Left lung (tissue), 4 donors: ENCODE measurements at regions not wholly inside any gene's neighbourhood (a gene's known extent, or its start where the extent isn't known, plus 50 kb on each side); places are given as distances from the start of the nearest gene placed in this dataset.

Source experiments
- ATAC-seq: fragments of 200-7000 bp; cut with Tn5 transposase; one replicate; pipeline ENCODE4 v1.9.1; 2020; ENCODE audit warnings: moderate library complexity
- DNase-seq, 4 donors: peaks; one replicate each; pipeline ENCODE4 v3.0.0-alpha.2; 2013 to 2020
- H3K27ac ChIP-seq, 2 donors: fragments of 200-600 bp; sonication (generic) in 1 of 2; one replicate each; pipeline versions ENCODE4 v1.5.0 to v1.8.0; 2020 to 2021
- H3K27me3 ChIP-seq, 2 donors: fragments of 200-600 bp; sonication (generic) in 1 of 2; one replicate each; pipeline versions ENCODE4 v1.5.0 to v1.8.0; 2020 to 2021
- H3K36me3 ChIP-seq, 2 donors: fragments of 200-600 bp; sonication (generic) in 1 of 2; one replicate each; pipeline versions ENCODE4 v1.5.0 to v1.8.0; 2020 to 2021
- H3K4me1 ChIP-seq, 2 donors: fragments of 200-600 bp; one replicate each; pipeline ENCODE4 v1.8.0; 2021
- H3K4me3 ChIP-seq, 2 donors: fragments of 200-600 bp; sonication (generic) in 1 of 2; one replicate each; pipeline versions ENCODE4 v1.5.0 to v1.8.0; 2020 to 2021; ENCODE audit warnings: mild to moderate bottlenecking in 1 of 2
- H3K9me3 ChIP-seq, 2 donors: fragments of 200-600 bp; sonication (generic) in 1 of 2; one replicate each; pipeline versions ENCODE4 v1.5.0 to v1.8.0; 2020 to 2021
- CTCF ChIP-seq, 2 donors: fragments of 200-600 bp; sonication (generic) in 1 of 2; IDR thresholded peaks; one replicate each; pipeline versions ENCODE4 v1.5.0 to v1.8.0; 2021; ENCODE audit warnings: antibody characterized with exemption in 2 of 2
- intact Hi-C, 2 donors: fragments of 100-400 bp; cut with DNase I; formaldehyde crosslinking; loops; one replicate each; pipeline versions ENCODE4 v1.11.2 to v1.14.2; 2022
- donor health status: DM: no; HTN: yes; CAD: no.
- donor health status: DM: no; HTN: no; CAD: no.

GRCh38 chr6:22878706-22879105, 309.3 kb downstream of the HDGFL1 start:
- Histone ChIP-seq H3K27ac (no peak overlapping the region), H3K36me3 (no peaks in the 10 kb centered on the region), H3K27me3 (no peaks in the 10 kb centered on the region), H3K4me3 (no peak overlapping the region), H3K9me3 (peaks cover 0 to 2% of the 10 kb centered on the region in 2 donors), H3K4me1 (peaks cover 0 to 10% of the 10 kb centered on the region in 2 donors)
- ATAC-seq (no peak), DNase-seq (no peak)
- intact Hi-C loops: no loop called here
- no peak for TF ChIP-seq CTCF (IDR thresholded peaks at IDR 0.05)

GRCh38 chr6:22880686-22881433, 311.5 kb downstream of the HDGFL1 start:
- intact Hi-C loops: no loop called here
- H3K27ac ChIP-seq: peak overlapping the region; percentile 40 to 80

GRCh38 chr6:22882581-22882980, 313.2 kb downstream of the HDGFL1 start:
- Histone ChIP-seq H3K27me3 (no peaks in the 10 kb centered on the region), H3K4me3 (no peak overlapping the region), H3K4me1 (peaks cover 0 to 10% of the 10 kb centered on the region in 2 donors), H3K9me3 (no peaks in the 10 kb centered on the region), H3K27ac (no peak overlapping the region), H3K36me3 (no peaks in the 10 kb centered on the region)
- intact Hi-C loops: no loop called here
- no peak for ATAC-seq
- TF ChIP-seq CTCF (IDR thresholded peaks at IDR 0.05): no peak
- DNase-seq: no peak

More at GRCh38 chr6:22880686-22881433, 311.5 kb downstream of the HDGFL1 start:
- TF ChIP-seq CTCF (IDR thresholded peaks at IDR 0.05): no peak
- H3K4me1 ChIP-seq: peaks cover 0 to 10% of the 10 kb centered on the region in 2 donors
- H3K4me3 ChIP-seq: no peak overlapping the region
- H3K36me3 ChIP-seq: no peaks in the 10 kb centered on the region
- no peaks in the 10 kb centered on the region for H3K27me3 ChIP-seq
- peaks cover 0 to 2% of the 10 kb centered on the region in 2 donors for H3K9me3 ChIP-seq
- ATAC-seq: peak; percentile 92
- DNase-seq: peak in 1 of 4 donors; percentile 15

GRCh38 chr6:22883061-22883717, 313.8 kb downstream of the HDGFL1 start:
- no peak for TF ChIP-seq CTCF (IDR thresholded peaks at IDR 0.05)
- DNase-seq: no peak
- H3K27ac ChIP-seq: no peak overlapping the region
- H3K36me3 ChIP-seq: no peaks in the 10 kb centered on the region
- no peak overlapping the region for H3K4me3 ChIP-seq
- no peaks in the 10 kb centered on the region for H3K27me3 ChIP-seq
- no peaks in the 10 kb centered on the region for H3K9me3 ChIP-seq
- intact Hi-C loops: no loop called here
- peaks cover 0 to 10% of the 10 kb centered on the region in 2 donors for H3K4me1 ChIP-seq
- no peak for ATAC-seq

- TF ChIP-seq CTCF (IDR thresholded peaks at IDR 0.05): no peak
- ATAC-seq: no peak
- peak in 1 of 4 donors; percentile 18 for DNase-seq
- intact Hi-C loops: no loop called here
- H3K9me3 ChIP-seq: no peaks in the 10 kb centered on the region
- H3K4me1 ChIP-seq: peaks cover 0 to 10% of the 10 kb centered on the region in 2 donors
- H3K27ac ChIP-seq: no peak overlapping the region
- H3K4me3 ChIP-seq: no peak overlapping the region
- no peaks in the 10 kb centered on the region for H3K27me3 ChIP-seq
- H3K36me3 ChIP-seq: no peaks in the 10 kb centered on the region
Measured at GRCh38 chr6:22884456-22884855, 315.1 kb downstream of the HDGFL1 start.
